Neural cell (in vitro differentiated cells): ENCODE measurements at regions not wholly inside any gene's neighbourhood (a gene's known extent, or its start where the extent isn't known, plus 50 kb on each side); places are given as distances from the start of the nearest gene placed in this dataset.
"Not testable (repeated sequence)": the region's sequence is repeated elsewhere in the genome, so short reads cannot be mapped to it uniquely, and the experiment has no call there.

Experiments used
- H2AFZ ChIP-seq: fragments of 200-600, 300-800 bp; sonication (generic), shearing (Covaris generic); 2 replicates; pipeline ENCODE4 v1.6.0; 2014; ENCODE audit warnings: low read depth, mild to moderate bottlenecking, antibody characterized with exemption, low read length, moderate library complexity
- H3F3A ChIP-seq: fragments of 200-600 bp; shearing (Covaris generic); 2 replicates; pipeline ENCODE4 v1.6.1; 2016; ENCODE audit warnings: mild to moderate bottlenecking, moderate library complexity, mixed read lengths, antibody characterized with exemption, low read length; ENCODE audit not compliant: insufficient read depth, poor library complexity, severe bottlenecking
- H3K27ac ChIP-seq: fragments of 200-600, 300-800 bp; sonication (generic), shearing (Covaris generic); 2 replicates; pipeline ENCODE4 v1.5.1; 2014; ENCODE audit warnings: mild to moderate bottlenecking, low read length, moderate library complexity
- H3K27me3 ChIP-seq: fragments of 300-800, 200-600 bp; sonication (generic), shearing (Covaris generic); 2 replicates; pipeline ENCODE4 v1.6.0; 2014; ENCODE audit warnings: mild to moderate bottlenecking, low read depth, low read length, moderate library complexity; ENCODE audit not compliant: insufficient read depth
- H3K36me3 ChIP-seq: fragments of 300-800, 200-600 bp; sonication (generic), shearing (Covaris generic); 2 replicates; pipeline ENCODE4 v1.5.1; 2014; ENCODE audit warnings: mild to moderate bottlenecking, antibody characterized with exemption, low read length, moderate library complexity; ENCODE audit not compliant: insufficient read depth
- H3K4me2 ChIP-seq: fragments of 300-800, 200-600 bp; sonication (generic), shearing (Covaris generic); 2 replicates; pipeline ENCODE4 v1.6.0; 2014; ENCODE audit warnings: mild to moderate bottlenecking, low read length
- H3K4me3 ChIP-seq: fragments of 300-800, 200-600 bp; sonication (generic), shearing (Covaris generic); 2 replicates; pipeline ENCODE4 v1.5.1; 2014; ENCODE audit warnings: mild to moderate bottlenecking, low read length, moderate library complexity
- H3K79me2 ChIP-seq: fragments of 200-600 bp; shearing (Covaris generic); replicated peaks from 2 replicates; pipeline ENCODE4 v1.6.0; 2014; ENCODE audit warnings: mild to moderate bottlenecking, low read length, moderate library complexity; ENCODE audit not compliant: insufficient read depth
- H3K9ac ChIP-seq: fragments of 300-800, 200-600 bp; sonication (generic), shearing (Covaris generic); 2 replicates; pipeline ENCODE4 v1.6.1; 2016; ENCODE audit warnings: mild to moderate bottlenecking, low read length, mixed read lengths
- H3K9me2 ChIP-seq: fragments of 200-600 bp; shearing (Covaris generic); 2 replicates; pipeline ENCODE4 v1.6.1; 2016; ENCODE audit warnings: mild to moderate bottlenecking, low read length, mixed read lengths; ENCODE audit not compliant: insufficient read depth
- H3K9me3 ChIP-seq: fragments of 200-600, 300-800 bp; sonication (generic), shearing (Covaris generic); 2 replicates; pipeline ENCODE4 v1.6.1; 2016; ENCODE audit warnings: mild to moderate bottlenecking, mixed run types, low read length, moderate library complexity, mixed read lengths
- H4K20me1 ChIP-seq: fragments of 200-600 bp; shearing (Covaris generic); 2 replicates; pipeline ENCODE4 v1.6.1; 2016; ENCODE audit warnings: mild to moderate bottlenecking, mixed run types; ENCODE audit not compliant: insufficient read depth
- CTCF ChIP-seq: fragments of 450-650 bp; IDR thresholded peaks from 2 replicates; pipeline ENCODE4 v1.5.1; 2014; ENCODE audit warnings: antibody characterized with exemption, mild to moderate bottlenecking, moderate library complexity; ENCODE audit not compliant: poor library complexity, severe bottlenecking
- EP300 ChIP-seq: fragments of 450-650 bp; conservative IDR thresholded peaks from 2 replicates; pipeline ENCODE4 v1.6.1; 2014; ENCODE audit warnings: antibody characterized with exemption, mild to moderate bottlenecking, moderate library complexity; ENCODE audit not compliant: poor library complexity, severe bottlenecking
- EZH2 ChIP-seq: fragments of 200-600, 300-800 bp; shearing (Covaris generic), sonication (generic); IDR thresholded peaks from 2 replicates; pipeline ENCODE4 v1.6.1; 2014; ENCODE audit warnings: antibody characterized with exemption, low read length, borderline replicate concordance, mild to moderate bottlenecking; ENCODE audit not compliant: insufficient read depth, poor library complexity, severe bottlenecking
- MXI1 ChIP-seq: fragments of 450-650 bp; conservative IDR thresholded peaks from 2 replicates; pipeline ENCODE4 v1.6.1; 2014; ENCODE audit warnings: antibody characterized with exemption, mild to moderate bottlenecking; ENCODE audit not compliant: poor library complexity, severe bottlenecking
- POLR2AphosphoS5 ChIP-seq: IDR thresholded peaks from 2 replicates; pipeline ENCODE4 v1.6.1; 2012
- RAD21 ChIP-seq: fragments of 450-650 bp; conservative IDR thresholded peaks from 2 replicates; pipeline ENCODE4 v1.6.1; 2014; ENCODE audit warnings: antibody characterized with exemption, mild to moderate bottlenecking, moderate library complexity
- REST ChIP-seq: IDR thresholded peaks from 2 replicates; pipeline ENCODE4 v1.6.1; 2012; ENCODE audit warnings: borderline replicate concordance
- SMC3 ChIP-seq: fragments of 450-650 bp; conservative IDR thresholded peaks from 2 replicates; pipeline ENCODE4 v1.6.1; 2014; ENCODE audit warnings: antibody characterized with exemption, mild to moderate bottlenecking, moderate library complexity; ENCODE audit not compliant: poor library complexity
- TAF1 ChIP-seq: IDR thresholded peaks from 2 replicates; pipeline ENCODE4 v1.6.1; 2012; ENCODE audit warnings: low read depth

GRCh38 chr3:56951366-56951765, 109.1 kb upstream of the SPATA12 start:
- Histone ChIP-seq H3K27me3 (no peaks in the 10 kb centered on the region), H3K27ac (no peak overlapping the region), H4K20me1 (no peaks in the 10 kb centered on the region), H3K4me2 (no peak overlapping the region), H3K9me2 (no peaks in the 10 kb centered on the region), H3K9me3 (no peaks in the 10 kb centered on the region), H3F3A (no peaks in the 10 kb centered on the region), H3K4me3 (no peak overlapping the region), H2AFZ (no peak overlapping the region), H3K36me3 (no peaks in the 10 kb centered on the region), H3K9ac (no peak overlapping the region), H3K79me2 (no peaks in the 10 kb centered on the region)
- TF ChIP-seq SMC3 (no peak), TAF1 (no peak), MXI1 (no peak), CTCF (no peak), EZH2 (no peak), EP300 (no peak), RAD21 (no peak), POLR2AphosphoS5 (no peak), REST (no peak)

GRCh38 chr3:56945378-56945777, 115.1 kb upstream of the SPATA12 start:
- not testable (repeated sequence) for H3K9me3 ChIP-seq, H3K4me2 ChIP-seq, H3K4me3 ChIP-seq, H3F3A ChIP-seq, H3K36me3 ChIP-seq, H3K27ac ChIP-seq, H3K9me2 ChIP-seq, H3K9ac ChIP-seq, H2AFZ ChIP-seq, H3K27me3 ChIP-seq, H4K20me1 ChIP-seq, H3K79me2 ChIP-seq

- H3K79me2 ChIP-seq, result no peaks in the 10 kb centered on the region
- no peak overlapping the region for H3K9ac ChIP-seq
- H3K4me2 ChIP-seq, result no peak overlapping the region
- H3K4me3 ChIP-seq, result no peak overlapping the region
- TF ChIP-seq RAD21 (no peak), REST (no peak), SMC3 (no peak), EZH2 (no peak), POLR2AphosphoS5 (no peak), MXI1 (no peak), TAF1 (no peak), CTCF (no peak), EP300 (no peak)
- H3F3A ChIP-seq, result no peaks in the 10 kb centered on the region
- no peaks in the 10 kb centered on the region for H3K36me3 ChIP-seq
- no peaks in the 10 kb centered on the region for H4K20me1 ChIP-seq
- H2AFZ ChIP-seq, result no peak overlapping the region
- no peaks in the 10 kb centered on the region for H3K9me2 ChIP-seq
- no peaks in the 10 kb centered on the region for H3K27me3 ChIP-seq
- H3K9me3 ChIP-seq, result no peaks in the 10 kb centered on the region
- no peak overlapping the region for H3K27ac ChIP-seq
These were observed 117.9 kb upstream of the SPATA12 start for GRCh38 chr3:56942523-56942922.
